Iris pigment epithelial cell (primary cell): ENCODE measurements at regions not wholly inside any gene's neighbourhood (a gene's known extent, or its start where the extent isn't known, plus 50 kb on each side); places are given as distances from the start of the nearest gene placed in this dataset.

Source experiments
- DNase-seq: peaks from one replicate; pipeline ENCODE4 v3.0.0-alpha.2; 2011; ENCODE audit warnings: low read depth

GRCh38 chr1:42096554-42096953 lies 56.7 kb upstream of the GUCA2B start:
- no peak for DNase-seq

GRCh38 chr1:42089246-42089645 lies 64.0 kb upstream of the GUCA2B start:
- DNase-seq: no peak

GRCh38 chr1:42086146-42086545 lies 67.1 kb upstream of the GUCA2B start:
- DNase-seq: no peak

- peak; percentile 15 for DNase-seq
These were observed 67.6 kb upstream of the GUCA2B start for GRCh38 chr1:42085596-42085995.

- no peak for DNase-seq
These were observed 71.7 kb upstream of the GUCA2B start for GRCh38 chr1:42081475-42081874.

GRCh38 chr1:42075179-42075578 lies 78.0 kb upstream of the GUCA2B start:
- no peak for DNase-seq

- DNase-seq: no peak
These were observed 82.2 kb upstream of the GUCA2B start for GRCh38 chr1:42070996-42071395.

GRCh38 chr1:42057800-42058199 lies 95.4 kb upstream of the GUCA2B start:
- DNase-seq: no peak

- DNase-seq: no peak
These were observed 96.8 kb upstream of the GUCA2B start for GRCh38 chr1:42056460-42056859.

- DNase-seq: no peak
These were observed 98.1 kb upstream of the GUCA2B start for GRCh38 chr1:42055061-42055460.

GRCh38 chr1:42052072-42052699 lies 101.0 kb upstream of the GUCA2B start:
- DNase-seq: no peak

- no peak for DNase-seq
These were observed 105.7 kb upstream of the GUCA2B start for GRCh38 chr1:42047508-42047880.

- no peak for DNase-seq
These were observed 106.3 kb upstream of the GUCA2B start for GRCh38 chr1:42046761-42047507.

- no peak for DNase-seq
These were observed 108.9 kb upstream of the GUCA2B start for GRCh38 chr1:42044346-42044745.

- no peak for DNase-seq
These were observed 109.4 kb upstream of the GUCA2B start for GRCh38 chr1:42043811-42044210.

- DNase-seq: no peak
These were observed 110.0 kb upstream of the GUCA2B start for GRCh38 chr1:42043182-42043581.

GRCh38 chr1:42041031-42041430 lies 112.2 kb upstream of the GUCA2B start:
- no peak for DNase-seq

GRCh38 chr1:42040159-42040558 lies 113.1 kb upstream of the GUCA2B start:
- DNase-seq: no peak

GRCh38 chr1:42038261-42038660 lies 114.9 kb upstream of the GUCA2B start:
- no peak for DNase-seq

GRCh38 chr1:42037586-42037985 lies 115.6 kb upstream of the GUCA2B start:
- no peak for DNase-seq

- no peak for DNase-seq
These were observed 116.0 kb upstream of the GUCA2B start for GRCh38 chr1:42037161-42037560.

GRCh38 chr1:42035830-42036604 lies 117.2 kb upstream of the GUCA2B start:
- DNase-seq: peak; percentile 93

- DNase-seq: peak; percentile 55
These were observed 116.6 kb upstream of the HIVEP3 start for GRCh38 chr1:42035205-42035829.
